ENCODE measurements at regions not wholly inside any gene's neighbourhood (a gene's known extent, or its start where the extent isn't known, plus 50 kb on each side); places are given as distances from the start of the nearest gene placed in this dataset.

DNA sequence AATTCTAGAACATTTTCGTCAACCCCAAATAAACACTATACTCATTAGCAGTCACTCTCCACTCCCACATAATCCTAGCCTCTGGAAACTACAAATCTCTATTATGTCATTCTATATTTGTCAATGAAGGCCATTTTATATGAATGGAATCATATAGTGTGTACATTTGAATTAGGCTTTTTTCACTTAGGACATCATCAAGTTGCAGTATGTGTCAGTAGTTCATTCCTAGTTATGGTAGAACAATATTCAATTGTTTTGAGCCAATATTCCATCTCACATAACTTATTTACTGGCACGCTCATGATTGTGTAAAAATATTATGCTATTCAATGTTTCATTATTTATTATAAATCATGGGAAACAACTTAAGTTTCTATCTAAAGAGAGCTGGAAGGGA, 1610.4 kb upstream of the MIR17HG start:
- no peak for DNase-seq (ENCODE audit: low spot score)

DNA sequence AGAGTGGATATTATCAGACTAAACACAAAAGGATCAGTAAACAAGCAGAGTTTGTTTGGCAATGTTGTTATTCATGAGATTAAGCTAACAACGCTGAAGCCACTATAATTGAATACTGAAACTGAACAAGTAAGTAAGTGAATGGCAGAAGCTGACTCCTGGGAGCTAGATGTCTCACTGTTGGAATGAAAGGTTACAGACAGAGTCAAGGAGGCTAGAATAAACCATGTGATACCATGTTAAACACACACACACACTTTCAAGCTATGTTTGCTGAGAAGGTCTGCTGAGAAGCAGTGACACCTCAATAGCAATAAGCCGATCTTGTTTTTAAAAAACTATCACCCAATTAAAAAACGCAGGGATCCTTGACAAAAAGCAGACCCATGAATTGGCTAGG, 1609.4 kb upstream of the MIR17HG start:
- no peak for DNase-seq (ENCODE audit: low spot score)

DNA sequence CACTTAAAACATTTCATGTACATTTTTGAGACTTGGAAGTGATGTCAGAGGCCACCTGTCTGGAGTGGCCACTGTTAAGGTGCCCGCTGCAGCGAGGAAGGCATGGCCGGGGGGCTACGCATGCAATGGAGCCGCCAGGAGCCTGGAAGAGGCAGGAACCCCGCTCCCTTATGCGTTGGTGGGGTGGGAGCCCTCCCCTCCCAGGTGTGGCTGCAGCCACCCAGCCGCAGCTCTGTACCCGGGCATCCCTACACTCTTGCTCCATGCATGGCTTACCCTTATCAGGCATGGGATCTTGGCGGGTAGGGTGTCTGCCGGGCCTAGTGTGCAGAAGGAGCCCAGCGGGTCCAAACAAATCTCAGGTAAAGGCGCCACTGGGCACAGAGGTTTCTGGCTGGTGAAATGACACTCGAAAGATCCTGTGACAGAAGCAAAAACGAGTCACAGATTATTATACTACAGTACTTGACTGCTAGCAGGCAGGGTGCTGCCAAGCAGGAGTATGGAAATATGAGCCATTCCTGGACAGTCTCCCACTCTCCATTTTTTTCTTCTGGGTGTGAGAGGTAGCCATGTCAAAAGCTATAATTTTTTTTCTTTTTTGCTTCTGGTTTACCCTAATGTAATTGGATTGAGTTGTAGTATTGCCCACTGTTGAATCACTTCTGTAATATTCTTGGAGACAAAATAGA, 1606.3 kb upstream of the MIR17HG start:
- no peak for DNase-seq (ENCODE audit: low spot score)

DNA sequence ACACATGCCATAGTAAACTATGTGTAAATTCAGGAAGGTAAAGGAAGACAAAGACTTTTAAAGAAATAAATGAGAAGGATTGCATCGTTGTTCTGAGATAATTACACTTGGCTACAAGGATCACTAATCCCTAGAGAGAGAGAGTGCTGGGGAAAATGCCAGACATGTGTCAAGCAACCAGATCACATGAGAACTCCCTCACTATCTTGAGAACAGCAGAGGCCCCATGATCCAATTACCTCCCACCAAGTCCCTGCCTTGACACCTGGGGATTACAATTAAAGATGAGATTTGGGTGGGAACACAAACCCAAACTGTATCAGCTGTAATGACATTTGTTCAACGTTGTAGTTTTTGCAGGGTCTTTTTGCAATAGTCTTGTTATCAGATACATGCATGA, 1600.9 kb upstream of the MIR17HG start:
- no peak for DNase-seq (ENCODE audit: low spot score)

DNA sequence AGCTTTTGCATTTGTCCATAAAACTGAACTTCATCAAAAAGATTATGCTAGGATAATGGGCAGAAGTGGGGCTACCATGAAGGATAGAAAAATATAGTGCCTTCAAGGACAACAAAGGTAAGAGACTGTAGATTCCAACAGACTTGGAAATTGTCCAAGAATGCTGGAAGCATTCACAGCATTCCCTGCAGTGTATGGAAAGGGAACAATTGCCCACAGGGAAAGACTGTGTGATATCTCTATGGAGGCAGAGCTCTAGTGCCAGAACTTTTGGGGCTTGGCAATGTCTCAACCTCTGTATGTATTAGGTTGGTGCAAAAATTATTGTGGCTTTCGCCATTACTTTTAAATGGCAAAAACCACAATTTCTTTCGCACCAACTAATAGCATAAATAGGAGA, 1598.8 kb upstream of the MIR17HG start:
- no peak for DNase-seq (ENCODE audit: low spot score)

DNA sequence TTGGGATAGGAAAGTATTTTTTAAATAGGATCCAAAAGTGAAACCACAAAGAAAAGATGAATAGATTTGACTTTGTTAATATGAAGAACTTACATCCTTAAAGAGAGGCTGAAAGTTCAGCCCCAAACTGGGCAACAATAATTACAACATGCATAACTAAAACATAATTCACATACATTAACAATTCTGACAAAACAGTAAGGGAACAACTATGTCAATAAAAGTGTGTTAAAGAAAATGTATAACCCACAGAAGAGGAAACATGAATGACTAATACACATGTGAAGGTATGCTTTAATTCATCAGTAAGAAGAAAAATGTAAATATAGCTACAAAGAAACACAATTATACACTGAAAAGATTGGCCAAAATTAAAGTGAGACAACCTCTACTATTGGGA, 1597.6 kb upstream of the MIR17HG start:
- no peak for DNase-seq (ENCODE audit: low spot score)

DNA sequence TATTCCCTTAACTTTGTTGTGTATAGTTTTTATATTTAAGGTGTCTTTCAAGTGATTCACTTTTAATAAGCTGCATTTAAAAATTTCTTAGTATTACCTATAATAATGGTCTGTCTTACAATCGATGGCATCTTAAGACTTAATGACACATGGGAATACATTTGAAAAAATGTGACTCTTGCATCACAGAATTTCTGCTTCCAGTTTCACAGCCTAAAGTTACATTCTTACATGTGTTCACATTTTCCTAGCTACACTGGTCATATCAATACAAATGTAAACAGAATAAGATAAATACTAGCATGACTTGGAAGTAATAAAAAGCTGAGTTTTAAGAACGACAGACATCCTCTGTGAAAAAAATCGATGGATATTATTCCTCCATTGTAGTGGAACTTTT, 1597.1 kb upstream of the MIR17HG start:
- DNase-seq (ENCODE audit: low spot score): no peak

DNA sequence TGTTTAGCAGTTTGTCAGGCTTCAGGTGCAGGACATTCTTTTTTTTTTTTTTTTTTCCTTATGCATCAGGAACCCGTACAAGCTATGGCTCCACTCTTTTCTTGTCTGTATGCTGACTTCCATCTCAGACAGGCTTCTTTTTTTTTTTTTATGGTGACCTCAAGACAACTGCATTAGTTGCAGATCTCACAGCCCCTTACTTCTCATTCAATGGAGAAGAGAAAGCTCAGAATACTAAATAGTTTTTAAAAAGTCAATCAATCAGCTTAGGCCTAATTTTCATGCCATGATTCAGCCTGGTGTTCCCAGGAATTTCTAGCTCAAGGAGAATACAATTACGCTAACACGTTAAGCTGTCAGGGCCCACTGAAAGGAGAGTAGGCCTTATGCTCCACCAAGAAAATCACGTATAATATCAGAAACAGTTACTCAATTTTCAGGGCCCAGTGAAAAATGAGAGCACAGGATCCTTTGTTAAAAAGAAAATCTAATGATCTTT, 1596.0 kb upstream of the MIR17HG start:
- no peak for DNase-seq (ENCODE audit: low spot score)

DNA sequence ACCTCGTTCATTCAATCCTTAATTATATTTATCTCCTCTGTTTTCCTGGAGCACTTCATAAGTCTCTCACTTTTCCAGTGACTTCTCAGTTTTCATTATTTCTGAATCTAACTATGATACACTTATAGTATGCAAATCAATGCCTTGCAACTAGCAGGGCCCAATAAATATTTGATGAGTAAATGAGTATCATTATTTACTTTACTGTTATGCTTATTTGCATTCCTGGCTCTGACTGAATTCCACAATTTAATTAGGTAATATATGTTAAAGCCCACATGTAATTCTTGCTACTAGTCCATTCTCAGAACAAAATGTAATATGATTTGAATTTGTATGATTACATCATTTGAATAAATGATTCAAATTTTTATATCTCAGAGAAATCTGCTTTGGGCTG, 1595.1 kb upstream of the MIR17HG start:
- no peak for DNase-seq (ENCODE audit: low spot score)

DNA sequence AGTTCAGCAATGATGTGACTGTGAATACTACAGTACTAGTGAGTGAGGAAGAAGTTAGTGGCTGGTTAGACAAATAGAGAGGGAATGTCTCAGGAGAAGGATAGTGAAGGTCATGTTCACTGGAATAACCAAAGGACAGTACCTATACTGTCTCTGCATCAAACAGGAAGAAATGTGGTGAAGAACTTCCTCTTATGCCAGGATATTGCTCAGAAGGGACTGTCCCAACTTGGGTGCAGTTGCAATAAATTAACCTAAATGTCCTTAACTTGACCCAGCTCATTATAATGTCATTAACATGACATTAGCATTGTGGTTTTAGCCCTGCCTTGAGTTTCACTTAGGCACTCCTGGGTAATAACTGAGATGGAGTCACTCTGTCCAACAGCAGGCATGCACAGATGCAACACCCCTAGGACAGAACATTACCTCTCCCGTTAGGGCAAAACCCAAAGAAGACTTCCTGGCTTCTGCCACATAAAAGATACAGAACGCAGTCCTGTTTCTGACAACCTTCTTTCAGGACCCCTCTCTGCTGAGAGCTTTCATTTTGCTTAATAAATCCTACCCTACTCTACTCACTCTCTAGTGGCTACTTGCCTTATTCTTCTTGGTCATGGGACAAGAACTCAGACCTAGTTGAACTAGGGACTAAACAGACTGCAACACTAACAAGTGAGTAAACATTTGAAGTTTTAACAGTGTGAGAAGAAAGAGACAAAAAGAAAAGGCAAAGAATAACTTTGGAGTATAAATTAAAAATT, 1591.6 kb upstream of the MIR17HG start:
- DNase-seq (ENCODE audit: low spot score): no peak

DNA sequence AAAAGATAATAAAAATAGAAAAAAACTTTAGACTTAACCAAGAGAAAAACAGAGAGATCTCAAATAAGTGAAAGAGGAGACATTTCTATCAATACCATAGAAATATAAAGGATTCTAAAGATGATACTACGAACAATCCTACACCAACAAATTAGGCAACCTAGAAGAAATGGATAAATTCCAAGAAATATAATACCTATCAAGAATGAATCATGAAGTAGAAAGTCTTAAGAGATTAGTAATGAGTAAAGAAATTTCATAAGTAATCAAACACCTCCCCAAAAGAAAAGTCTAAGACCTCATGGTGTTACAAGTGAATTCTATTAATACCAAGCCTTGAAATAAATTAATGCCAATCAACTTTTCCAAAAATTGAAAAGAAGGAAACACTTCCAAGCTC, 1584.5 kb upstream of the MIR17HG start:
- DNase-seq (ENCODE audit: low spot score): no peak

DNA sequence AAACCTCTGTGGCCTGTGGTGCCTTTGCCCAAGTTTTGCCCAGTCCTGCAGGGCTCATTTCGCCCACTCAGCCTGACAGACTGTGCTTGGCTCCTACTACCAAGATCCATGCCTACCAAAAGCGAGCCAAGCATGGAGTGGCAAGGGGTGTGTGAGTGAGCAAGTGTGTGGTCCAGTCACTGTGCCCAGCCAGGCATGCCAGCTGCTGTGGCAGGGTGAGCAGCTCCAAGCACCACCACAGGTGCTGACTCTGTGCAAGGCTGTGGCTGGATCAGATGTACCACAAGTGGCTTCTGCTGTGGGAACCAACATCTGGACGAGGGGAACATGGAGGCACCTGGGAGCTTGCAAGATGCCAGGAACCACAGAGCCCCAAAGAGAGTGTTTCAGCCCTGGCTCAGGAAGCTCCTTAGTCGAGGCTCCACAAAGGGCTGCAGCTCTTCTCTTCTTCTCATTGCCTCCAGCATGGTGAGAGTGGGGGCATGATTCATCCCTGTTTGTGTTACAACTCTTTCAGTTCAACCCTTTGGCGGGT, 1564.2 kb upstream of the MIR17HG start:
- DNase-seq (ENCODE audit: low spot score): no peak

DNA sequence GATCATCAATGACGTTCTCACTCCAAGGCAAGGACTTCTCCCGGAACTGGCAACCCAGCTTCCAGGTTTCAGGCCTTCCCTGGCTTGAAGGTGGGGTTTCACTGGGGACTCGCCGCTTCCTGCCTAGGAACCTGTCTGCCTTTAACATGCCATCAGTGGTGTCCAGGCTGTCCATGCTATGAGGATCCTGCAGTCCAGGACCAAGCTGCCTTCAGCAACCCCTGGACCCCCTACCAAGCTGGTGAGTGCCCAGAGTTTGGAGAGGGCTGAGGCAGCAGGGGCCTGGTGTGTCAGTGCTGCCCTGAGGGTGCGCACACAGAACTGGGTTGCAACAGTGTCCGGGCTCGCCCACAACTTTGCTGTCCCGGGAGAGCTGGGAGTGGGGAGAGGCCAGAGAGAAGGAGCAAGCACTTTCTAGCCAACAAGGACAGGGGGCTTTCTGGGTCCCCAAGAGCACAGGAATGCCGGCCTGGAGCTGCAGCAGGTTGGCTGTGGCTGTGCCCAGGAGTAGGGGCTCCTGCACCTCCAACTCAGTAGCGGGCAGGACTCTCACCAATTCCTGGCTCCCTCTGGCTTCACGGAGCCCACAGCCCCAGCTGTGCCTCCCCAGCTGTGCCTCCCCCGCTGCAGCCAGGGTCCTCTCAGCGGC, 1563.2 kb upstream of the MIR17HG start:
- no peak for DNase-seq (ENCODE audit: low spot score)

DNA sequence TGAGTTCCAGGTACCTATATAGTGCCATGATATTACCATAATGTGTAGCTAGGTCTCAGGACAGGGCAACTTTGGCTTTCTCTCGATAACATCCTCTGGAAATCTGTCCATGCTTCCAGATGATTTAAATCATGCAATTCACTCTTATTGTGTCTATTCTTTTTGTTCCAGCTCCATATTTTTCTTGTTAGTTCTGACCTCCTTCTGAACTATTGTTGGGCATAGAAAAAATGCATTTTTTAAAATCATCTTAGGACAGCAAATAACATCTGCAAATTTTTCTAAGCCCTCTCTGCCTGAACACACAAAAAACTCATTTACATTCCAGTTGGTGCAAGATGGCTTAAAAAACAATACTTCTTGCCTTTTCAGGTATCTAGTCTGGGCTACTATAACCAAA, 1561.0 kb upstream of the MIR17HG start:
- DNase-seq (ENCODE audit: low spot score): no peak

DNA sequence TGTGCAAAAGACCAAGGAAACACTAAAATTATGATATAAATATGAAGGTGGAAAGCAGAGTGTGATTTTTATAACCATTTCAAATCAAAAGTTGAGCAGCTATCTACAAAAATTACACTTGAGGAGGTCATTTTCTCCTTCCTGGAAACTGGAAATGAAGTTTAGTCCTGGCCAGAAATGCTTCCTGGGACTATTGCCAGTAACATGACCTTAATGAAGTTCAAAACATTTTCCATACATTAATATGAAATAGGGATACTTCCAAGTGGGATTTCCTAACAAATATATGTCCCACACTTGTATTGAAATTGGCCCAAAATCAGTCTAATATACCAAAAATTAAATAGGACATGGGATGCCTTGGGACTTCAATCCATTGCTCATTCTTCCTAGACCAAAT, 1556.8 kb upstream of the MIR17HG start:
- DNase-seq (ENCODE audit: low spot score): no peak

DNA sequence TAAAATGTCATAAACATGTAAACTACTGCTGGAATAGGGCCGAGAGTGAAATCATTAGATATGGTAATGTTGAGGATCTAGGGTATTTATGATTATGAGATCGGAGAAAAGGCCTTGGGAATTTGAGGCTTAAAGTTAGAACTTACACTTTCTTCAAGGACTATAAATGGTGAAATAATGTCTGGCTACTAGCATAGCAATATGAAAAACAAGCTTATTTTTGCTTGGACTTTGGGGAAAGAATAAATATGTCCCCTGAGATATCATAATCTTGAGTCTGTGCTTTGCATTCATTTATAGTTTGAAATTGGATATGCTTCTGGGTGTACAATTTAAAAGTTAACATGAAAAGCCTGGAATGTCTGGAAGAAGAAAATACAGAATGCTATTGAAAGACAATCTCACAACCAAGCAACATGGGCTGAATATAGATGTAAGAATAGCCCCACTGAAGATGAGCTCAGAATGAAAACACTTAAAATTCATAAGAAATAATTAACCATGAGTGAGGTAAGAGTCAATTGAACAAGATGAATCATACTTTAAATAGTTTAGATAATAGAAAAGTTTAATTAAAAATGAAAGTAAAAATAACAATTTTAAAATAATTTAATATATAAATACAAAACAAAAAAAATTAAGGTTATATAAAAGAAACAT, 1555.4 kb upstream of the MIR17HG start:
- no peak for DNase-seq (ENCODE audit: low spot score)

DNA sequence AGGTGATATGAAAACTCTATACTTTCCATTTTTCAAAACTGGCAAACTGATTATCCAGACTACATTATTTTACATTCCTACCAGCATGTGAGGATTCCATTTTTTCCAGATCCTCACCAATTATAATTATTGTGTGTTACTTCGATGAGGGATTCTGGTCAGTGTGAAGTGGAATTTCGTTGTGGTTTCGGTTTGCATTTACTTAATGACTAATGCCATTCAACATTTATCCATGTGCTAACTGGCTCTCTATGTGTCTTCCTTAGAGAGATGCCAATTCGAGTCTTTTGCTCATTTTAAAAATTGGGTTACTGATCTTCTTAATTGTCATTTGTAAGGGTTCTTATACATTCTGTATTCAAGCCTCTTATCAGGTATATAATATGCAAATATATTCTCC, 1551.3 kb upstream of the MIR17HG start:
- no peak for DNase-seq (ENCODE audit: low spot score)

DNA sequence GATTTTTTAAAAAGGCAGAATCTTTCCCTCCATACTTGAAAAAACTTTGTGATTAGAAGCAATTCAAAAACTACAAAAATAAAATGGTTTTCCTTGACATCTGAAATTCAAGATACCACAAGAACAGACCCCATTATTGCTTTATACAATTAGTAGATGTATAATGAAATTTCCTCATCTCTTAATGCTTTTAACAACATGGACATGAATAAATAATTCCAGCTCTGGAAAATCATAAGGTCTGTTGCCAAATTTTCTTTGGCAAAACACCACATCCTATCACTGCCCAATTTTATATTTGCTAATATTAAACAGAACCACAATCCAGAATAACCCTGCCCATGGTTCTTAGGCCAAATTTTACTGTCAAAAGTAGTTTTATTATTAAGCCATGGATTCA, 1543.6 kb upstream of the MIR17HG start:
- DNase-seq (ENCODE audit: low spot score): no peak

DNA sequence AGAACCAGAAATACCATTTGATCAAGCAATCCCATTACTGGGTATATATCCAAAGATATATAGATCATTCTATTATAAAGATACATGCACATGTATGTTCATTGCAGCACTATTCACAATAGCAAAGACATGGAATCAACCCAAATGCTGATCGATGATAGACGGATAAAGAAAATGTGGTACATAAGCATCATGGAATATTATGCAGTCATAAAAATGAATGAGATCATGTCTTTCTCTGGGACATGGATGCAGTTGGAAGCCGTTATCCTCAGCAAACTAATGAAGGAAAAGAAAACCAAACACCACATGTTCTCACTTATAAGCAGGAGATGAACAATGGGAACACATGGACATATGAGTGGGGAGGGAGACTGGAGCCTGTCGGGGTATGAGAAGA, 1540.9 kb upstream of the MIR17HG start:
- no peak for DNase-seq (ENCODE audit: low spot score)

DNA sequence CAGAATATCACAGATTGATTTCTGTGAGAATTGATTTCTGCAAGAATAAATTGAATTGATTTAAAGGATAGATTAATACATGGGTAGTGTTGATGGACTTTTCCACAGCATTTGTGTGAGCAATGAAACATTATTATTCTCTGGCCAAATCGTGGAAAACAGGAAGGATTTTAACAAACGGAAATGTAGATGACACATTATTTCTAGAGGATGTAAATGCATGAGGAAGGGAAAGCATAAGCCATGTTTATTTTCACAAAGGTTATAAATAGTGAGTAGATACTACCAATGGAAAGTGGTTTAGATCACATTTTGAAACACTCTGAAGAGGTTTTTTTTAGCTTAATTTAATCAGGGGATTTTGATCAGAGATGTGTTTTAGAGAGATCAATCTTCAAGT, 1534.6 kb upstream of the MIR17HG start:
- DNase-seq (ENCODE audit: low spot score): no peak

DNA sequence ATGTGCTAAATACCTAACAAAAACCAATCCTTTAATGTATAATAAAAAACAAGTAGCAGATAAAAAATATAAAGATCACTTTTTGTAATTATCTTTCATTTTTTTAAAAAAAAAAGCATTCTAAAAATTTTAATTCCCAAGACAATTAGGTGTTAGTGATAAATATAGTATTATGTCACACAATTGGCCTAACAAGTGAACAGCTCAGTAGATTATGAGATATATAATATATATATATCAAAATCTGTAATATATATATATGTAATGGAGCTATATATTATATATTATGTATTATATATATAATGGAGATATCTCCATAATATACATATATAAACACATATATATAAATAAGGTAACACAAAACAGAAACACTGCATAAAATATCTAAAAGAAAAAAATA, 1531.1 kb upstream of the MIR17HG start:
- DNase-seq (ENCODE audit: low spot score): no peak

DNA sequence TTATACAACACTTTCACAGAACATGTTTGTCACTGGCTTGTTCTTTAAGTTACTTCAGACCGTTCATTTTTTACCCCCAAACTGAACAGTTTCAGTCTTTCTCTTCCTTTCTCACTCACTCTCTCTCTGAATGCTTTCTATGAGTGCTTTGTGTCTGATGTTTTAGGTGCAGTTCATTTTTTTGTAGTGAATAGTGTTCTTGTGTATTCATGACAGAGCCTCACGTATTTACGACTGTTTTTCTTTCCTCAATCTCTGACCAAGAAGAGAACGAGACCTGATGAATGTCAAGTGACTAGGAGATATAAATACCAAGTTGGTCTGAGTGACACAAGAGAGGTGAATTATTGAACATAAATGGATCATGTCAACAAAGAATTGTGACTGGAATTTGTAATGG, 1525.0 kb upstream of the MIR17HG start:
- no peak for DNase-seq (ENCODE audit: low spot score)
